HG03439 (cell line): ENCODE measurements at regions not wholly inside any gene's neighbourhood (a gene's known extent, or its start where the extent isn't known, plus 50 kb on each side); places are given as distances from the start of the nearest gene placed in this dataset.
A peak's percentile ranks its signal among the peaks of the same experiment; 100 is the strongest.
"Not testable (repeated sequence)": the region's sequence is repeated elsewhere in the genome, so short reads cannot be mapped to it uniquely, and the experiment has no call there.

ENCODE experiments used
- ATAC-seq: cut with Tn5 transposase; IDR thresholded peaks from one replicate; pipeline ENCODE4 v1.9.1; 2021; ENCODE audit warnings: mild to moderate bottlenecking, moderate library complexity; ENCODE audit not compliant: unreplicated experiment

GRCh38 chr13:68850160-68850559 lies 1257.5 kb upstream of the ATXN8OS start:
- no peak for ATAC-seq

- no peak for ATAC-seq
Observed at GRCh38 chr13:68846663-68847062, 1261.0 kb upstream of the ATXN8OS start.

GRCh38 chr13:68834375-68834774 lies 1273.3 kb upstream of the ATXN8OS start:
- no peak for ATAC-seq

DNA sequence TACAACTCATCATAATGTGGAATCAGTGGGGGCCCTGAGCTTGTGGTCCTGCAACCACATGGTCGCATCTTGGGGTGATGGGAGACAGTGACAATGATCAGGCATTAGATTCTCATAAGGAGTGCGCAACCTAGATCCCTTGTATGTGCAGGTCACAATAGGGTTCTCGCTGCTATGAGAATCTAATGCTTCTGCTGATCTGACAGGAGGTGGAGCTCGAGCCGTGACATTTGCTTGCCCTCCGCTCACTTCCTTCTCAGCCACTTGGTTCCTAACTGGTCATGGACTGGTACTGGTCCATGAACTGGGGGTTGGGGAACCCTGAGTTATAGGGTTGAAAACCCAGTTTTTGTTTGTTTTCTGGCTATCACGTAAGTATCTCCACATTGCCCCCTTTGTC lies 1290.9 kb upstream of the ATXN8OS start:
- no peak for ATAC-seq

- no peak for ATAC-seq
Observed at GRCh38 chr13:68813180-68813796, 1294.3 kb upstream of the ATXN8OS start.

- no peak for ATAC-seq
Observed at GRCh38 chr13:68810660-68811059, 1297.0 kb upstream of the ATXN8OS start.

- ATAC-seq: no peak
Observed at GRCh38 chr13:68808456-68808855, 1299.2 kb upstream of the ATXN8OS start.

DNA sequence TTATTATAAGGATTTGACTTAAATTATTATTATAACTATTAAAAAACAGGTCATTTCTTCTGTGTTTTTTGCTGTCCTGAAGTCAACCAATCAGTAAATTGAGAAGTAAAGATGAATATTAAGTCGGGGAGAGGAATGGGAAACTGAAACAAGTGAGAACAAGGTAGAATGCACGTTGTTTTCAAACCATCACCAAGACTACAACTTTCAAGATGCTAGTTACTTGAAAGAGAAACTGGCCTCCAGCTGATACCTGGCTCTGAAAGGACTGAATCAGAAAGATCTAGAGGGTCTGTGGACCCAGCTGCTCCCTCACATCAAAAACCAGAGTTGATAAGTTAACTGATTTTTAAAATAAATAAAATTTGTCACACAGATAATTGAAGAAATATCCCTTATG lies 1301.5 kb upstream of the ATXN8OS start:
- ATAC-seq: peak; percentile 53

- no peak for ATAC-seq
Observed at GRCh38 chr13:68784275-68784674, 1323.4 kb upstream of the ATXN8OS start.

GRCh38 chr13:68759617-68760016 lies 1348.0 kb upstream of the ATXN8OS start:
- ATAC-seq: no peak

- ATAC-seq: no peak
Observed at GRCh38 chr13:68749796-68750195, 1357.8 kb upstream of the ATXN8OS start.

DNA sequence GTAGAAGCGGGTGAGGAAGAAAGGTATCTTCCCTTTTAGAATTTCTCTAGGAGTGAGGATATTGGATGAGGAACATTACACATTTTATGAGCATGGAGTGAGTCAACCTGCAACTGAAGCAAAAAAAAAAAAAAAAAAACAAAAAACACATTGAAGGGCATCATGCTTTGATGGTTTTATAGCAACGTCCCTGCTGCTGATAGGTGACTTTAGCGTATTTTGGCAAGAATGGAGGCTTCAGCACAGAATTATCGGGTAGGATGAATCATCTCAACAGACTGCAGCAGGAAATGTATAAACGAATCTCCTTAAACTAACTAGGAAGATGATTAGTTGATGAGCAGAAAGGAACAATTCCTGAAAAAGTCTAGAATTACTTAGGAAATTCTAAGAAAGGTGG lies 1359.6 kb upstream of the ATXN8OS start:
- ATAC-seq: no peak

- ATAC-seq: no peak
Observed at GRCh38 chr13:68745502-68745901, 1362.1 kb upstream of the ATXN8OS start.

DNA sequence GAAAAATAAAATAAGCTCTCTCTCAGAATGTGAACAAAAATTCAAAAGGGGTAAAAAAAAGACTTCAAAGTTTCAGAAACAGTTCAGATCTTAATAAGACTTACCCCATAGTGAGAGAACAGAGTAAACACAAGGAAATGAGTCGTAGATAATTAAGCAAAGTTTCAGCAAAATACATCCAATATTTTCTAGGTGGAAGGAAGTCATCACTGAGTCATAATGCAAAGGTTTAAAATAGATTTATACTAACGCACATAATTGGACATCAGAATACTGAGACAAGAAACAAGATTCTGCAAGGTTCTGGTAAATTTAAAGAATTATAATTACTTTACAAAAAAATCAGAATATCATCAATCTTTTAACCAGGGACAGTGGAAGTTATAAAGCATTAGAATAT lies 1370.7 kb upstream of the ATXN8OS start:
- no peak for ATAC-seq

GRCh38 chr13:68727798-68728197 lies 1379.8 kb upstream of the ATXN8OS start:
- ATAC-seq: no peak

DNA sequence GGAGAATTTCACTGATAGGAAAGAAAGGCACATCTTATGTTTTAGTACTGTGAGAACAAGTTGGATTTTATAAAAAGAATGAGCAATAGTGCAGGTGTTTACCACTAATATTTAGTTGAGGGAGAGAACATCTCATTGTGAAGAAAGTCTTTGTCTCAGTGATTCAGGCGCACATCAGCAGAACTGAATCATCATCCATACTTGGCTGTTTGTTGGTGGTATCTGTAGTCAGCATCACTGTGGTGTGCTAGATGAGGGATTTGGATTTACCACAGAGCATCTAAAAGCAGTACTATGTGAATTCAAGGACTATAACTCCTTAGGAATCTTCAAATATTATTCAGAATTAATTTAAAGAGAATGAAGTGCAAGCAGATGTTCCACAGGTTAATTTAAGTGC lies 1380.5 kb upstream of the ATXN8OS start:
- ATAC-seq: no peak

GRCh38 chr13:68719815-68720214 lies 1387.8 kb upstream of the ATXN8OS start:
- no peak for ATAC-seq

DNA sequence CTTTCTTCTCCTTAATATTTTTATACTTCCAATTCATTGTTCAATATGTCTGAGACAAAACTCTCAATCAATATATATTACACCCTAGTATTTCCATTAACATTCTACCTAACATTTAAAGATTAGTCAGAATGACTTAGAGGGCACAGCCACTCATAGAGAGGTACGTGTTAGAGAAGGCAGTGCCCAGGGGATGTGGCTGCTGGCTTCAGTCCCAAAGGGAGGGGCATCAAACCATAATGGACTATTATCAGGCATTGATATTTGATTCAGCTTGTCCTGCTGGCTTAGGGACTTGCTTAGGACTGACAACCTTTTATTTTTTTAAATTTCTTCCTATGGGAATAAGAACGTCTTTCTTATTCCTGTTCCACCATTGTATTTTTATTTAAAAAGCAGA lies 1392.0 kb upstream of the ATXN8OS start:
- no peak for ATAC-seq

DNA sequence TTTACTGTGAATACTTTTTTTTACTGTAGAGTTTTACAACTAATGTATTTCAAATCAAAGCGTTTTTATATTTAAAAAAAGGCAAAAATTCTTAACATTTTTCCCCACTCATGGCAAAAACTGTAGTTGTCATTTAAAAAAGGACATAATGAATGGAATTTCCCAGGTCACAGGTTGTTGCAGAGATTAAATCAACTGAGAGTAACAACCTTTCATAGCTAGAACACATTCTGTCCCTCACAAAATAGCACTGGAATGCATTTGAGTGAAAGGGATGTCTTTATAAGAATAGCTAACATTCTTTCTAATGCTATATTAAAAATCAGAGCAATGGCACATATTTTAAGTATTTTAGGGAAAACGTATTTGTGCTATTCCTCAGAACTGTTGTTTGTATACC lies 1393.3 kb upstream of the ATXN8OS start:
- no peak for ATAC-seq

DNA sequence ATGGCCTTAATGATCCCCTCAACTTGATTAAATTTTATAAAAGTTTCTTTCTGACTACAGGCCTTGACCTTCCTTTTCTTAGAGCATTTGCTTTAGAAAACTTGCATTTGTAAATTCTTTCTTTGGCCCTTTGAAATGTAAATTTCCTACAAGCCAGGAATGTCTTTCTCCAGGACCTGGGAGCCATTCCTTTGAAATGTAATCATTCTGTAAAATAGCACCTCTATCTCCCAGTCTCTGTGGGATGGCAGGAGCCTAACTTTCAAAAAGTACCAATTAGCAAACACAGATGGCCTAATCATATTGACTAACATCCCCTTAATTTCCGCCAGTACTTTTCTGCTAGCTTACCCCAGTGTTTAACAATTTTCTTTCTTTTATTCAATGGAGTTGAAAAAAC lies 1394.2 kb upstream of the ATXN8OS start:
- no peak for ATAC-seq

DNA sequence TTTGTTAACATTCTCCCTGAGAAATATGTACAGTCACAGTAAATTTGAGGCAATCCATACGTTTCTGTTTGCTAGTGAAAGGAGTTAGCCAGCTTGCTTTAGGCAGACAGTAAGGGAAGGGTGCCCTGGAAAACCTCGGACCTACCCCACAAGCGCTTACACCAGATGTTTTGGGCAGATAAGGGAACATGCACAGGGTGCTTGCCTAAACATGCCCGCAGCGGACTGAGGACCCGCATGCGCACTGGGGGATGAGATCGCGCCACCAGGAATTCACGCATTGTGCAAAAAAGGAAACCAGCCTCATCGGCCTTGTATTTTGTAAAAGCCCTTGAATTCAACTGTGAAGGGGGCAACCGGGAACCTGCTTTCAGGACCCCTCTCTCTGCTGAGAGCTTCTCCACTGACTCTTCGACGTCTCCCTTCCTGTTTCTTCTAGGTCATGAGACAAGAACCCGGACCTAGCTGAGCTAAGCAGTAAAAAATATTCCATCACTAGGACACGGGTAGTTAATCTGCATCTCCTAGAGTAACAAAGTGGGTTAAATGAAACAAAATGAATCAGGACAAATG lies 1399.2 kb upstream of the ATXN8OS start:
- no peak for ATAC-seq

DNA sequence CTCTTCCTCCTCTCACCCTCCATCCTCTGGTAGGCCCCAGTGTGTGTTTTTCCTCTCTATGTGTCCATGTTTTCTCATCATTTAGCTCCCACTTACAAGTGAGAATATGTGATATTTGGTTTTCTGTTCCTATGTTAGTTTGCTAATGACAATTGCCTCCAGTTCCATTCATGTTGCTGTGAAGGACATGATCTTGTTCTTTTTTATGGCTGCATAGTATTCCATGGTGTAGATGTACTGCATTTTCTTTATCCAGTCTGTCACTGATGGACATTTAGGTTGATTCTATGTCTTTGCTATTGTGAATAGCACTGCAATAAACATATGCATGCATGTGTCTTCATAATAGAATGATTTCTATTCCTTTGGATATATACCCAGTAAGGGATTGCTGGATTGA lies 1401.6 kb upstream of the ATXN8OS start:
- ATAC-seq: not testable (repeated sequence)

GRCh38 chr13:68697551-68697950 lies 1410.1 kb upstream of the ATXN8OS start:
- ATAC-seq: no peak
